MM.1S (cell line): ENCODE measurements at regions not wholly inside any gene's neighbourhood (a gene's known extent, or its start where the extent isn't known, plus 50 kb on each side); places are given as distances from the start of the nearest gene placed in this dataset.

Experiments
- EZH2 ChIP-seq: fragments of 300-600 bp; sonication (generic); optimal IDR thresholded peaks from 2 replicates; pipeline ENCODE3; 2017; ENCODE audit warnings: low read depth, mild to moderate bottlenecking, antibody characterized with exemption, low read length, mixed read lengths
- EZH2phosphoT487 ChIP-seq: fragments of 300-600 bp; sonication (generic); IDR thresholded peaks from 2 replicates; pipeline ENCODE4 v1.6.1; 2018; ENCODE audit warnings: antibody characterized with exemption, low read length
- TF ChIP-seq, protein P1 (sequence below): fragments of 300-600 bp; sonication (generic); IDR thresholded peaks from 2 replicates; pipeline ENCODE4 v1.5.1; 2016; ENCODE audit warnings: antibody characterized with exemption, low read length, mixed read lengths

DNA sequence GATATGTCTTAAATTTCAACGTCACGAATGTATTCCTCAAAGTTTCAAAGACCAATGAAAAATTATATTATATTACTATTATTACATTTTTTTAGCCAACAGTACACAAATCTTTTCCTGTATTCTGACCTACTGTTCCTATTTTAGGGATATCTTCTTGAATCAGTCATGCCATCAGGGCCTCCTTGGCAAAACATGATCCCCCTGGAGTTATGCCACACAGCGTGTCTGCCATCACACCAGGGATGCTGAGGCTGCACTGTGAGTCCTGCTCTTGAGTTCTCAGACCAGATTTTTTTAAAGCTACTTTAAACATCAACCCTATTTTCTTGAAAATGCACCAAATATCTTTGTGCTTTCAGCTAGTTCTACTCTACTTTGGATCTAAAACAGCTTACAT is 425.9 kb upstream of the ZNF385D start:
- TF ChIP-seq, protein P1, sequence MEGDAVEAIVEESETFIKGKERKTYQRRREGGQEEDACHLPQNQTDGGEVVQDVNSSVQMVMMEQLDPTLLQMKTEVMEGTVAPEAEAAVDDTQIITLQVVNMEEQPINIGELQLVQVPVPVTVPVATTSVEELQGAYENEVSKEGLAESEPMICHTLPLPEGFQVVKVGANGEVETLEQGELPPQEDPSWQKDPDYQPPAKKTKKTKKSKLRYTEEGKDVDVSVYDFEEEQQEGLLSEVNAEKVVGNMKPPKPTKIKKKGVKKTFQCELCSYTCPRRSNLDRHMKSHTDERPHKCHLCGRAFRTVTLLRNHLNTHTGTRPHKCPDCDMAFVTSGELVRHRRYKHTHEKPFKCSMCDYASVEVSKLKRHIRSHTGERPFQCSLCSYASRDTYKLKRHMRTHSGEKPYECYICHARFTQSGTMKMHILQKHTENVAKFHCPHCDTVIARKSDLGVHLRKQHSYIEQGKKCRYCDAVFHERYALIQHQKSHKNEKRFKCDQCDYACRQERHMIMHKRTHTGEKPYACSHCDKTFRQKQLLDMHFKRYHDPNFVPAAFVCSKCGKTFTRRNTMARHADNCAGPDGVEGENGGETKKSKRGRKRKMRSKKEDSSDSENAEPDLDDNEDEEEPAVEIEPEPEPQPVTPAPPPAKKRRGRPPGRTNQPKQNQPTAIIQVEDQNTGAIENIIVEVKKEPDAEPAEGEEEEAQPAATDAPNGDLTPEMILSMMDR, result no peak
- no peak for TF ChIP-seq EZH2
- no peak for TF ChIP-seq EZH2phosphoT487
